ENCODE measurements at regions not wholly inside any gene's neighbourhood (a gene's known extent, or its start where the extent isn't known, plus 50 kb on each side); places are given as distances from the start of the nearest gene placed in this dataset.

GRCh38 chr3:34219556-34219955 lies 421.1 kb downstream of the PDCD6IP start:
- no peak for TF ChIP-seq CTCF (IDR thresholded peaks at IDR 0.05)
- Mint-ChIP-seq H3K27me3 (ENCODE audit: insufficient read depth) (no peaks in the 10 kb centered on the region; the same call in 1 of the 2 replicates), H3K27ac (no peak overlapping the region), H3K4me1 (ENCODE audit: low read depth) (no peaks in the 10 kb centered on the region), H3K36me3 (ENCODE audit: low read depth) (no peaks in the 10 kb centered on the region; the same call in 1 of the 2 replicates), H3K4me3 (no peak overlapping the region), H3K9me3 (peaks cover 53% of the 10 kb centered on the region)
- DNase-seq: no peak

- no peaks in the 10 kb centered on the region; the same call in 1 of the 2 replicates for H3K36me3 Mint-ChIP-seq (ENCODE audit: low read depth)
- no peak for TF ChIP-seq CTCF (IDR thresholded peaks at IDR 0.05)
- H3K27ac Mint-ChIP-seq: no peak overlapping the region
- H3K9me3 Mint-ChIP-seq: peaks cover 23% of the 10 kb centered on the region
- no peaks in the 10 kb centered on the region for H3K4me1 Mint-ChIP-seq (ENCODE audit: low read depth)
- no peak for DNase-seq
- no peak overlapping the region for H3K4me3 Mint-ChIP-seq
- no peaks in the 10 kb centered on the region; the same call in 1 of the 2 replicates for H3K27me3 Mint-ChIP-seq (ENCODE audit: insufficient read depth)
Measured at GRCh38 chr3:34225821-34226366, 427.5 kb downstream of the PDCD6IP start.

GRCh38 chr3:34229876-34230275 lies 431.4 kb downstream of the PDCD6IP start:
- DNase-seq: no peak
- Mint-ChIP-seq H3K4me1 (ENCODE audit: low read depth) (no peaks in the 10 kb centered on the region), H3K4me3 (no peak overlapping the region), H3K36me3 (ENCODE audit: low read depth) (no peaks in the 10 kb centered on the region), H3K9me3 (no peaks in the 10 kb centered on the region; the same call in 1 of the 2 replicates), H3K27me3 (ENCODE audit: insufficient read depth) (no peaks in the 10 kb centered on the region), H3K27ac (no peak overlapping the region)
- TF ChIP-seq CTCF (IDR thresholded peaks at IDR 0.05): no peak

- DNase-seq: no peak
- peaks cover 11% of the 10 kb centered on the region for H3K9me3 Mint-ChIP-seq
- H3K27ac Mint-ChIP-seq: no peak overlapping the region
- H3K36me3 Mint-ChIP-seq (ENCODE audit: low read depth): no peaks in the 10 kb centered on the region
- H3K27me3 Mint-ChIP-seq (ENCODE audit: insufficient read depth): no peaks in the 10 kb centered on the region
- H3K4me3 Mint-ChIP-seq: no peak overlapping the region
- TF ChIP-seq CTCF (IDR thresholded peaks at IDR 0.05): no peak
- H3K4me1 Mint-ChIP-seq (ENCODE audit: low read depth): no peaks in the 10 kb centered on the region
Measured at GRCh38 chr3:34235096-34235495, 436.7 kb downstream of the PDCD6IP start.

- Mint-ChIP-seq H3K36me3 (ENCODE audit: low read depth) (no peaks in the 10 kb centered on the region), H3K9me3 (peaks cover 31% of the 10 kb centered on the region), H3K27me3 (ENCODE audit: insufficient read depth) (no peaks in the 10 kb centered on the region; the same call in 1 of the 2 replicates), H3K27ac (no peak overlapping the region), H3K4me3 (no peak overlapping the region), H3K4me1 (ENCODE audit: low read depth) (no peaks in the 10 kb centered on the region)
- no peak for DNase-seq
- TF ChIP-seq CTCF (IDR thresholded peaks at IDR 0.05): no peak
Measured at GRCh38 chr3:34237946-34238345, 439.5 kb downstream of the PDCD6IP start.
